Lower leg skin (tissue), 3 donors: ENCODE measurements at regions not wholly inside any gene's neighbourhood (a gene's known extent, or its start where the extent isn't known, plus 50 kb on each side); places are given as distances from the start of the nearest gene placed in this dataset.

Experiments
- CTCF ChIP-seq, 3 donors: fragments of 450-650 bp; IDR thresholded peaks; one replicate each; pipeline ENCODE4 v1.5.1; 2016; ENCODE audit warnings: antibody characterized with exemption in 3 of 3, mild to moderate bottlenecking in 3 of 3, moderate library complexity in 2 of 3
- POLR2A ChIP-seq, 2 donors: fragments of 450-650 bp; IDR thresholded peaks; one replicate each; pipeline ENCODE4 v1.6.1; 2016 to 2017; ENCODE audit warnings: antibody characterized with exemption in 2 of 2, mild to moderate bottlenecking in 1 of 2, moderate library complexity in 1 of 2

- no peak for TF ChIP-seq CTCF (IDR thresholded peaks at IDR 0.05)
- no peak for TF ChIP-seq POLR2A (IDR thresholded peaks at IDR 0.05)
These were observed 103.9 kb downstream of the BTG1 start for GRCh38 chr12:92041742-92042141.
